HL-60 (cell line): ENCODE measurements at regions not wholly inside any gene's neighbourhood (a gene's known extent, or its start where the extent isn't known, plus 50 kb on each side); places are given as distances from the start of the nearest gene placed in this dataset.

Source experiments
- POLR2AphosphoS5 ChIP-seq: IDR thresholded peaks from 2 replicates; pipeline ENCODE4 v1.6.1; 2012; ENCODE audit warnings: low read depth
- TF ChIP-seq, protein P1 (sequence below): IDR thresholded peaks from one replicate; pipeline ENCODE4 v1.5.1; 2011; ENCODE audit warnings: low read length, control low read depth, inconsistent platforms; ENCODE audit not compliant: insufficient read depth

DNA sequence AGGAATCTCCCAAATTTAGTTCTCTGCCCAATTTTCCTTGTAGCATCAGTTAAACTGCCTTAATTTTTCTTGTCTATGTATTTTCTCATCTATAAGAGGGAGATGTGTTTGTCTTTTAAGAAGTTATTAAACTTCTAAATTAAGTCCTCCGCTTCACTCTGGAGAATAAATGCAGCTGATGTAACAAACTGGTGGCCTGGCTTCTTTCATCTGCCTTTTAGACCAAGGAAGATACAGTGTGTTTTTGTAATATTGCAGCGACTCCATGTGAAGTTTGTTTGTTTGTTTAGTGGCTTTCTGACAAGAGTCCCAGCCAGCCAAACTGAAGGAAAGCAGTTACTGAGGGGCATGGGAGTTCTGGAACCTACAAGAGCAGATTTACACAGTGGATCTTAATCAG lies 56.4 kb downstream of the KLF12 start:
- TF ChIP-seq POLR2AphosphoS5, result no peak
- TF ChIP-seq, protein P1, sequence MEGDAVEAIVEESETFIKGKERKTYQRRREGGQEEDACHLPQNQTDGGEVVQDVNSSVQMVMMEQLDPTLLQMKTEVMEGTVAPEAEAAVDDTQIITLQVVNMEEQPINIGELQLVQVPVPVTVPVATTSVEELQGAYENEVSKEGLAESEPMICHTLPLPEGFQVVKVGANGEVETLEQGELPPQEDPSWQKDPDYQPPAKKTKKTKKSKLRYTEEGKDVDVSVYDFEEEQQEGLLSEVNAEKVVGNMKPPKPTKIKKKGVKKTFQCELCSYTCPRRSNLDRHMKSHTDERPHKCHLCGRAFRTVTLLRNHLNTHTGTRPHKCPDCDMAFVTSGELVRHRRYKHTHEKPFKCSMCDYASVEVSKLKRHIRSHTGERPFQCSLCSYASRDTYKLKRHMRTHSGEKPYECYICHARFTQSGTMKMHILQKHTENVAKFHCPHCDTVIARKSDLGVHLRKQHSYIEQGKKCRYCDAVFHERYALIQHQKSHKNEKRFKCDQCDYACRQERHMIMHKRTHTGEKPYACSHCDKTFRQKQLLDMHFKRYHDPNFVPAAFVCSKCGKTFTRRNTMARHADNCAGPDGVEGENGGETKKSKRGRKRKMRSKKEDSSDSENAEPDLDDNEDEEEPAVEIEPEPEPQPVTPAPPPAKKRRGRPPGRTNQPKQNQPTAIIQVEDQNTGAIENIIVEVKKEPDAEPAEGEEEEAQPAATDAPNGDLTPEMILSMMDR, result no peak
